ENCODE measurements at regions not wholly inside any gene's neighbourhood (a gene's known extent, or its start where the extent isn't known, plus 50 kb on each side); places are given as distances from the start of the nearest gene placed in this dataset.

- TF ChIP-seq EZH2phosphoT487 (IDR thresholded peaks at IDR 0.05; ENCODE audit: insufficient read depth, low read depth) (no peak), EZH2 (IDR thresholded peaks at IDR 0.05; ENCODE audit: insufficient read depth, poor library complexity, severe bottlenecking) (no peak)
These were observed 398.5 kb upstream of the ADAMTS5 start for GRCh38 chr21:27365394-27365793.

Data from GM23248 (cell line).